Loucy (cell line): ENCODE measurements at regions not wholly inside any gene's neighbourhood (a gene's known extent, or its start where the extent isn't known, plus 50 kb on each side); places are given as distances from the start of the nearest gene placed in this dataset.

ENCODE experiments used
- CTCF ChIP-seq: fragments of 200-600 bp; sonication (generic); conservative IDR thresholded peaks from 2 replicates; pipeline ENCODE4 v1.5.1; 2014; ENCODE audit warnings: mild to moderate bottlenecking, antibody characterized with exemption, low read length
- EZH2phosphoT487 ChIP-seq: fragments of 200-600 bp; IDR thresholded peaks from 2 replicates; pipeline ENCODE4 v1.6.1; 2018; ENCODE audit warnings: antibody characterized with exemption, mild to moderate bottlenecking, moderate library complexity, borderline replicate concordance

GRCh38 chrX:124190440-124190839, 142.0 kb upstream of the TEX13D start:
- TF ChIP-seq CTCF, result no peak
- TF ChIP-seq EZH2phosphoT487, result no peak
